GM06990 (cell line): ENCODE measurements at regions not wholly inside any gene's neighbourhood (a gene's known extent, or its start where the extent isn't known, plus 50 kb on each side); places are given as distances from the start of the nearest gene placed in this dataset.
"Not testable (repeated sequence)": the region's sequence is repeated elsewhere in the genome, so short reads cannot be mapped to it uniquely, and the experiment has no call there.

Source experiments
- DNase-seq: peaks from one replicate; pipeline ENCODE4 v3.0.0-alpha.2; 2011; ENCODE audit not compliant: insufficient read length; ENCODE audit errors: extremely low read depth
- H3K27me3 ChIP-seq: replicated peaks from 2 replicates; pipeline ENCODE4 v1.6.0; 2011; ENCODE audit warnings: low read length; ENCODE audit not compliant: control insufficient read depth, insufficient read depth
- H3K36me3 ChIP-seq: 2 replicates; pipeline ENCODE4 v1.5.1; 2011; ENCODE audit warnings: low read length; ENCODE audit not compliant: control insufficient read depth, insufficient read depth
- H3K4me3 ChIP-seq: replicated peaks from 2 replicates; pipeline ENCODE4 v1.5.1; 2011; ENCODE audit warnings: low read depth, mild to moderate bottlenecking, control low read depth, low read length
- TF ChIP-seq, protein P1 (sequence below): IDR thresholded peaks from 2 replicates; pipeline ENCODE4 v1.5.1; 2011; ENCODE audit warnings: low read length, control low read depth, mild to moderate bottlenecking, inconsistent platforms; ENCODE audit not compliant: insufficient read depth, poor library complexity, severe bottlenecking

- Histone ChIP-seq H3K4me3 (no peak overlapping the region), H3K27me3 (no peaks in the 10 kb centered on the region), H3K36me3 (no peaks in the 10 kb centered on the region)
- TF ChIP-seq, protein P1, sequence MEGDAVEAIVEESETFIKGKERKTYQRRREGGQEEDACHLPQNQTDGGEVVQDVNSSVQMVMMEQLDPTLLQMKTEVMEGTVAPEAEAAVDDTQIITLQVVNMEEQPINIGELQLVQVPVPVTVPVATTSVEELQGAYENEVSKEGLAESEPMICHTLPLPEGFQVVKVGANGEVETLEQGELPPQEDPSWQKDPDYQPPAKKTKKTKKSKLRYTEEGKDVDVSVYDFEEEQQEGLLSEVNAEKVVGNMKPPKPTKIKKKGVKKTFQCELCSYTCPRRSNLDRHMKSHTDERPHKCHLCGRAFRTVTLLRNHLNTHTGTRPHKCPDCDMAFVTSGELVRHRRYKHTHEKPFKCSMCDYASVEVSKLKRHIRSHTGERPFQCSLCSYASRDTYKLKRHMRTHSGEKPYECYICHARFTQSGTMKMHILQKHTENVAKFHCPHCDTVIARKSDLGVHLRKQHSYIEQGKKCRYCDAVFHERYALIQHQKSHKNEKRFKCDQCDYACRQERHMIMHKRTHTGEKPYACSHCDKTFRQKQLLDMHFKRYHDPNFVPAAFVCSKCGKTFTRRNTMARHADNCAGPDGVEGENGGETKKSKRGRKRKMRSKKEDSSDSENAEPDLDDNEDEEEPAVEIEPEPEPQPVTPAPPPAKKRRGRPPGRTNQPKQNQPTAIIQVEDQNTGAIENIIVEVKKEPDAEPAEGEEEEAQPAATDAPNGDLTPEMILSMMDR: no peak
- no peak for DNase-seq
Measured at GRCh38 chr3:152770296-152770695, 64.6 kb upstream of the P2RY1 start.

DNA sequence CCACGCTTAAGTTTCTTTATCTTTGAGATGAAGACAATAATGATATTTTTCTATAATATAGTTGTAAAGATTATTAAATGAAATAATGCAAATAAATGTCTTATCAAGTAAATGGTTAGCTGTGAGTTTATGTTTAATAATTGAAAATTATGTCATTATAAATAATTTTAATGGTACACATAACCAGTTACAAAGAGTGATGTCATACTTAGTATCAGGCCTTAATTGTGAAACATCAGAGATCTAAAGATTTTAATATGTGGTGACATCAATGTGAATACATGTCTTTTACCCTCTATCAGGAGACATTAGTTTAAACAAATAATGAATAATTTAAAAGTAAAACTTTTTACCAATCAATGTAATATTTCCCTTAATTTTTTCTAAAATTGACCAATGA is 63.8 kb upstream of the P2RY1 start:
- no peak overlapping the region for H3K4me3 ChIP-seq
- no peak for DNase-seq
- TF ChIP-seq, protein P1: no peak
- no peaks in the 10 kb centered on the region for H3K27me3 ChIP-seq
- no peaks in the 10 kb centered on the region for H3K36me3 ChIP-seq

GRCh38 chr3:152772674-152773225 is 62.2 kb upstream of the P2RY1 start:
- DNase-seq: no peak
- H3K36me3 ChIP-seq: no peaks in the 10 kb centered on the region
- TF ChIP-seq, protein P1: no peak
- no peaks in the 10 kb centered on the region for H3K27me3 ChIP-seq
- H3K4me3 ChIP-seq: no peak overlapping the region

- Histone ChIP-seq H3K36me3 (no peaks in the 10 kb centered on the region), H3K4me3 (no peak overlapping the region), H3K27me3 (no peaks in the 10 kb centered on the region)
- TF ChIP-seq, protein P1: no peak
- no peak for DNase-seq
Measured at GRCh38 chr3:152773633-152774032, 61.3 kb upstream of the P2RY1 start.

- not testable (repeated sequence) for H3K4me3 ChIP-seq, DNase-seq, H3K36me3 ChIP-seq, H3K27me3 ChIP-seq
Measured at GRCh38 chr3:152774230-152774629, 60.7 kb upstream of the P2RY1 start.

DNA sequence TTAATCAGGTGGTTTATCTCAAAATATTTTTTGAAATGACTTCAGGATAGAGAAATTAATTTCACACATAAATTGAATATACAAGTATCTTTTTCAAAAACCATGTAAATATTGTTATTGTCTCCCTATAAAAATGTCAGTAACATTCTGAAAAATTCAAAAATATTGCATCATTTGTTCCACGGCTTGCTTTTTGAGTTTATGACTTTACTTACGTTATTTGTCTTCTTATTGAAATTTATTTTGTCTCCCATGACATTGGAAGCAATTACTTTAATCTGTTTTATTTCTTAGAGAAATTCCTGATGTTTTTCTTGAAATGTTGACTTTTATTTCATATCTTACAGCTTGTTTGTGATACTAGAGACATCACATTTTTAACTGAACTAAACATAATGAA is 56.9 kb upstream of the P2RY1 start:
- DNase-seq: no peak
- H3K27me3 ChIP-seq: no peaks in the 10 kb centered on the region
- no peak overlapping the region for H3K4me3 ChIP-seq
- TF ChIP-seq, protein P1: no peak
- no peaks in the 10 kb centered on the region for H3K36me3 ChIP-seq
